Fibroblast of the aortic adventitia (primary cell): ENCODE measurements at regions not wholly inside any gene's neighbourhood (a gene's known extent, or its start where the extent isn't known, plus 50 kb on each side); places are given as distances from the start of the nearest gene placed in this dataset.

Source experiments
- DNase-seq: peaks from one replicate; pipeline ENCODE4 v3.0.0-alpha.2; 2010; ENCODE audit warnings: low read depth
- H3K4me3 ChIP-seq: 2 replicates; pipeline ENCODE4 v1.5.1; 2011; ENCODE audit warnings: low read depth, mild to moderate bottlenecking, control low read depth, low read length, moderate library complexity
- CTCF ChIP-seq: IDR thresholded peaks from 2 replicates; pipeline ENCODE4 v1.5.1; 2011; ENCODE audit warnings: mild to moderate bottlenecking, low read length, control low read depth, inconsistent platforms; ENCODE audit not compliant: insufficient read depth

- no peak for TF ChIP-seq CTCF
- no peak for DNase-seq
- H3K4me3 ChIP-seq, result no peak overlapping the region
Observed at GRCh38 chr18:27411013-27411412, 225.9 kb upstream of the CHST9 start.

- no peak for TF ChIP-seq CTCF
- no peak for DNase-seq
- H3K4me3 ChIP-seq, result no peak overlapping the region
Observed at GRCh38 chr18:27404855-27405254, 219.7 kb upstream of the CHST9 start.

DNA sequence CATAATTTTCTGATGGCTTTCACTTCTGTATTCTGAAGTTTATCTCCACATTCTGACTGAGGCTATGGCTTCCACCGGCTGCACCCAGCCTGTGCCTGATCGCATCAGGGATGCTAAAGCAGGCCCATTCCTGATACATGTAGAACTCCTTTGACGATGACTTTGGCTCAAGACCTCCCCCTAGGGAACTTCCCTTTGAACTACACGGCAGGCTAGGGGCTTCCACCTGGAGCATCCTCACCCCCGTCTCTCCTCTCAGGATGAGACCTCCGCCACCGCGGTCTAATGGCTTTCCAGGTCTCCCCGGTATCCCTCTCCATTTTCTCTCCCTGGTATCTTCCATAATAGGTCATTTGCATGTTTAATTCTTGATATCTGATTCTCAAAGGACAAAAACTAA, 214.9 kb upstream of the CHST9 start:
- no peak for DNase-seq
- no peak for TF ChIP-seq CTCF

GRCh38 chr18:27395752-27396151, 210.6 kb upstream of the CHST9 start:
- TF ChIP-seq CTCF, result no peak
- no peak for DNase-seq
- H3K4me3 ChIP-seq, result no peak overlapping the region

More for the DNA sequence above, 214.9 kb upstream of the CHST9 start:
- no peak overlapping the region for H3K4me3 ChIP-seq

GRCh38 chr18:27394687-27395086, 209.6 kb upstream of the CHST9 start:
- H3K4me3 ChIP-seq, result no peak overlapping the region
- TF ChIP-seq CTCF, result no peak
- DNase-seq, result no peak

- DNase-seq, result no peak
- no peak overlapping the region for H3K4me3 ChIP-seq
- no peak for TF ChIP-seq CTCF
Observed at GRCh38 chr18:27382567-27383216, 197.6 kb upstream of the CHST9 start.
